C1 segment of cervical spinal cord (tissue), 14 donors: ENCODE measurements at regions not wholly inside any gene's neighbourhood (a gene's known extent, or its start where the extent isn't known, plus 50 kb on each side); places are given as distances from the start of the nearest gene placed in this dataset.
"Not testable (repeated sequence)": the region's sequence is repeated elsewhere in the genome, so short reads cannot be mapped to it uniquely, and the experiment has no call there.

Experiments used
- DNase-seq, 14 donors: peaks; one replicate each; lab custom pipeline; 2025; lab: John Stamatoyannopoulos, UW

DNA sequence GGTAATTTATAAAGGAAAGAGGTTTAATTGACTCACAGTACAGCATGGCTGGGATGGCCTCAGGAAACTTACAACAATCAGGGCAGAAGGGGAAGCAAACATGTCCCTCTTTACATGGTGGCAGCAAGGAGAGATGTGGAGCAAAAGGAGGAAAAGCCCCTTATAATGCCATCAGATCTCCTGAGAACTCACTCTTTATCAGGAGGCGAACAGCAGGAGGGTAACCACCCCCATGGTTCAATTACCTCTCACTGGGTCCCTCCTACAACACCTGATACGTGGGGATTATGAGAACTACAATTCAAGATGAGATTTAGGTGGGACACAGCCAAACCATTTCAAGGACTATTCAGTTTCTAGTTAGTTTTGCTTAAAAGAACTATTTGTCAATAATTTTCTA is 453.3 kb downstream of the C12orf50 start:
- DNase-seq = no peak

DNA sequence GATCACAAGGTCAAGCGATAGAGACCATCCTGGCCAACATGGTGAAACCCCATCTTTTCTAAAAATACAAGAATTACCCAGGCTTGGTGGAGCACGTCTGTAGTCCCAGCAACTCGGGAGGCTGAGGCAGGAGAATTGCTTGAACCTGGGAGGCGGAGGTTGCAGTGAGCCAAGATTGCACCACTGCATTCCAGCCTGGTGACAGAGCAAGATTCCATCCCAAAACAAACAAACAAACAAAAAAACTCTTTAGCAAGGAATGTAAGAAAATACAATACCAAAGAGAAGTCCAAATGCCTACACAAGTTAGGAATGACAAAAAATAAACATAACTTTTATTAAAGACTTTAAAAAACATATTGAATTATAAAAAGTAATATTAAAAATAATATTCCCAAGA is 462.3 kb downstream of the C12orf50 start:
- DNase-seq = not testable (repeated sequence)

DNA sequence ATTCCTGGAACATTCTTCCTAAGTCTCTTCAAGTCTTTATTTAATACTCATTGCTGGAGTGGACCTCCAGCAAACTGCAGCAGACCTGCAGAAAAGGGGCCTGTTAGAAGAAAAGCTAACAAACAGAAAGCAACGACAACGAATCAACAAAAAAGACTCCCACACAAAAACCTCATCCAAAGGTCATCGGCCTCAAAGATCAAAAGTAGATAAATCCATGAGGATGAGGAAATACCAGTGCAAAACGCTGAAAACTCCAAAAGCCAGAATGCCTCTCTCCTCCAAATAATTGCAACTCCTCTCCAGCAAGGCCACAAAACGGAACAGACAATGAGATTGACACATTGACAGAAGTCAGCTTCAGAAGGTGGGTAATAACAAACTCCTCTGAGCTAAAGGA is 472.2 kb downstream of the C12orf50 start:
- DNase-seq = no peak

DNA sequence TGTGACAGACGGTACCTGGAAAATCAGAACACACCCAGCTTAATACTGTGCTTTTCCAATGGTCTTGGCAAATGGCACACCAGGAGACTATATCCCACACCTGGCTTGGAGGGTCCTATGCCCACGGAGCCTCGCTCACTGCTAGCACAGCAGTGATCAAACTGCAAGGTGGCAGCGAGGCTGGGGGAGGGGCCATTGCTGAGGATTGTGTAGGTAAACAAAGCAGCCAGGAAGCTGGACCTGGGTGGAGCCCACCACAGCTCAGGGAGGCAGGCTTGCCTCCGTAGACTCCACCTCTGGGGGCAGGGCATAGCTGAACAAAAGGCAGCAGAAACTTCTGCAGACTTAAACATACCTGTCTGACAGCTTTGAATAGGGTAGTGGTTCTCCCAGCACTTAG is 498.0 kb downstream of the C12orf50 start:
- not testable (repeated sequence) for DNase-seq

DNA sequence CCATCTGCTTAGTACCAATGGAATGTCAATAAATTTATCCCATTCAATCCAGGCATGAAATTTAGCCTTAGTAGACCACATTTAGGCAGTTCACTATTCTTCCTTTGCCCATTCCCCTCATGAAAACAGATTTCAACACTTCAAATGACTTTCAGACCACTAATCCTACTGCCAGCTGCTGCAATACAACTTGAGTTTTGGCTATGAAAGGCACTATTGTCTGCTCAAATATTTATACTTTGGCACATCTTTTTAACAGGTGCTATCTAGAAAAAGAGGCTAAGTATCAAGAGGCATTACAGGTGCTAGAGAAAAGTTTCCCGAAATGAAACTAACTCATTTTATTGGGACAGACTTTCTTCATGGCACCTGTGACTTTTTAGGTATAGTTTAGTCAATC is 499.8 kb downstream of the C12orf50 start:
- DNase-seq = no peak

DNA sequence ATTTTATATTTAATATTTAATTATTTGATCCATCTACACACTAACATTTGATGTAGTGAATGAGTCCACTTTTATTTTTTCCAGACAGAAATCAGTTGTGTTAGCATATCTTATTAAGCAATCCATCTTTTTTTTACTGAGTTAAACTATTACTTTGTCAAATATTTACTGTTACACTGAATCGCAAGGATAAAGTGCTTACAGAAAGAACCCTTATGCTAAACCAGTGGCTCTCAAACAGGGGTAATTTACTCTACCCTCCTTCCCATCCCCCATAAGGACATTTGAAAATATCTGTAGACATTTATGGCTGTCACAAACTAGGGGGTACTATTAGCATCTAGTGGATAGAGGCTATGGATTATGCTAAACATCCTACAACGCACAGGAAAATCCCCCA is 508.2 kb downstream of the C12orf50 start:
- DNase-seq = no peak

DNA sequence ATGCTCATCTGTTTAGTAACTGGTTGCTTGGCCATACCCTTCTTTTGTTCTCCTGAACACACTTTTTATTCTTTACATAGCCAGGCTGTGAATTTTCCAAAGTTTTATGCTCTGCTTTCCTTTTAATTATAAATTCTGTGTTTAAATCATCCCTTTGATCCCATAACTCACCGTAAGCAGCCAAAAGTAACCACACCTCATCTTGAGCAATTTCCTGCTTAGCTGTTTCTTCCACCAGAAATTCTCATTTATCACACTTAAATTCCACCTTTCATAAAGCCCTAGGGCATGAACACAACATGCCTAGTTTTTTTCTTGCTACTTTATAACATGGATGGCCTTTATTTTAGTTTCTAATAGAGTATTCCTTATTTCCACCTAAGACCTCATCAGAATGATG is 510.7 kb downstream of the C12orf50 start:
- DNase-seq = no peak

DNA sequence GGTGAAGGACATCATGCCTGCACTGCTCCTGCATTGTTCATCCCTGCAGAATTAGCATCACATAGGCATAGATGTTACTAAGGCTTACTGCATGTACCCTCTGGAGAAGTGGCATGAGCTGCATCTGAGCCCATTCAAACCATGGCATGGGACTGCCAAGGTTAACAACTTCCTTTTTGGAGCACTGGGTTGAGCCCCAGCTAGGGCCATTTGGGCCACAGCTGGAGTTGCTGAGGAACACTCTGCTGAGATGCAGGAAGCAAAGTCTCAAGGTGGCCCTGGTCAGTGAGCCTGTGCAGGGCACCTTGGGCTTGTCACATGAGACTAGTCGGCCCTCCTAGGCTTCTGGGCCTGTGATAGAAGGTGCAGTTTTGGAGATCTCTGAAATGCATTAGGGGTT is 511.2 kb downstream of the C12orf50 start:
- no peak for DNase-seq

DNA sequence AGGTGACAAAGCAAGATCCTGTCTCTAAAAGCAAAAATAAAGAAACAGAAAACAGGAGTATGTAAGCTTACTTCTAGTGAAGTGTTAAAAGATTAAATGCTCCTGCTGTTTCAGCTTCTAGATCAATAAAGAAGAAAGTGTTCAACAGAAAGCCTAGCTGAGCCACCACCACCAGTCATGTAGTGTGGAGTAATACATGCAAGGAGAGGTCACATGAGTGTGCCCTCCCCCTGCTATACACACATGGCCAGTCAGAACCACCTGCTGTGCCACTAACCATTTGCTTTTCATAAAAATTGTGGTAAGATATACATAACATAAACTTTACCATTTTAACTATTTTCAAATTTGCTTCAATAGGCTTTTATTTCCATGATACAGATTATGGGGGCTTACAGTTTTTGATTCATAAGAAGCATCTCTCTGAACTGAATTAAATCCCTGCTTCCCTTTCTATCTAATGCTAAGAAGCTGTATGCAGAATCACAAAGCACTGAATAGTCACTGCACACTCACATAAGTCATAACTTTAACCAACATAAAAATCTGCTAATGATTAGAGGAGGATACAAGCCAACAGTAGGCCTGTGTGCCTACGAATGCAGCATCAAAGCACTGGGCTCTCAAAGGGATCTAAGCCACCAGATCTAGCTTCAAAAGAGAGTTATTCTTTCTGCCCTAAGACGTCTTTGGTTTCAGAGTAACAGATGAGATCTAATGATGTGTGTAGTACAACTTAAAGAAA is 515.5 kb downstream of the C12orf50 start:
- DNase-seq = no peak

DNA sequence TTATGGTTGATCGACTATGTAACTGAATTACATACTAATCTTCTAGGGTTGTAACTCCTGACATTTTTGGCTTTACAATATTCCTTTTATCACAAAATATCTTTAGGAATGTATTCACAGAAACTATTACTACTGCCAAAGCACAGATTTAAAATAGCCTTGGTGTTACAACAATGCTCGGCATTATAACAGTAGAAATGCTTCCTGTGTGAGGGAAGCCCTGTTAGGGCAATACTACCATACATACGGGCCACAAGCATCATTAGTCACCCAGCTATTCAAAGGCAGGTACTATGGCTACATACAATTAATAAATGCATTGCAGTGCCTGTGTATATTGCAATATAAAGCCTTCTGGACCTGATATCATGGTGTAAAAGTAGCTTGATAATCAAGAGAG is 517.8 kb downstream of the C12orf50 start:
- DNase-seq = no peak

DNA sequence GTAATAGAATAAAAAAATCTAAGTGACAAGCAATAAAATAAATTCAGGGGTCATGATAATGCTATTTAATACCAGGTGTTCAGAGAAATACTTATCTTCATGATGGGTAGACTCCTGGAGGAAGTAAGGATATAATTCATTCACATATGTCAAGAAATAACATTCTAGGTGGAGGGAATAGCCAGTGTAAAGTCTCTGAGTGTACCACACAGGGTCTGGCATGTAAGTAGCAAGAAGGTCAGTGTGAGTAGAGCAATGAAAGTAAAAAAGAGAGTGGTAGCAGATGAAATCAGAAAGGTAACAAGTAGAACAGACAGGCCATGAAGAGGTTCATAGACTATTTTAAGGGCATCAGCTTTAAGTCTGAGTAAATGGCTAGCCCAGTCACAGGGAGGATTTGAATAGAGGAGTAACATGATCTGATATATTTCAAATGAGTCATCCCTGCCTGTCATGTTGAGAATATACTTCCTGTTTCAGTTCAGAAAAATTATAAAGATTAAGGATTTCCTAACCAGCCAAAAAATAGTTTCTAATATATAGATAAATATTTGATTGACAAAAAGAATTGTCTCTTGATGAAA is 519.9 kb downstream of the C12orf50 start:
- no peak for DNase-seq

DNA sequence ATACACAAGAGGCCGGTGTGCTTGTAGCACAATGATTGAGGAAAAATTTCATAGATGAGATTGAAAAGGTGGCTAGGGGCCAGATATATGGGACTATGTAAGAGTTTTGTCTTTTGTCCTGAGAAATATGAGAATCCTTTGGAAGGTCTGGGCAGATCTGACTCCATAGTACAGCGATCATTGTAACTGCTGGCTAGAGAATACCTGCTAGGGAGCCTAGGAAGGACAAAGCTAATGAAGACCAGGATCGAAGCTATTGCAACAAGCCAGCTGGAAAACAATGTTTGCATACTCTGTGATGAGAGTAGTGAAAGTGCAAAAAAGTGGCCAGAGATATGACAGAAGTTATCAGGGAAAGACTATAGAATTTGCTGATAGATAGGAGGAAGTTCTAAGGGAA is 537.6 kb downstream of the C12orf50 start:
- no peak for DNase-seq

DNA sequence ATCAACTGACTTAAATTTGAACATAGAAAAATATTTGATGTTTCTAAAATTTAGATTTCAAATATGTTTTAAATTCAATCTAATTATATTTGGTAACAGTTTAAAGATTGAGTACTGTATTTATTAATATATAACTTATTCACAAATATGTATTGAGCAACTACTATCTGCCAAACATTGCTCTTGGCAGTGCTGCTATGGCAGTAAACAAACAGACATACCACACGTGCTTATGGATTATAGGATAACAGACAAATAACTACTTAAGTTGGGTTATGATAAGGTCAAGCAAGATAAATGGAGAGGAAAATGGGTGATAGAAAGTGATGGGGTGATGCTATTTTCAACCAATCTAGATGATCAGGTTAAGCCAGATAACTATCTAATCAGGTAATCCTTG is 538.1 kb downstream of the C12orf50 start:
- DNase-seq = no peak

DNA sequence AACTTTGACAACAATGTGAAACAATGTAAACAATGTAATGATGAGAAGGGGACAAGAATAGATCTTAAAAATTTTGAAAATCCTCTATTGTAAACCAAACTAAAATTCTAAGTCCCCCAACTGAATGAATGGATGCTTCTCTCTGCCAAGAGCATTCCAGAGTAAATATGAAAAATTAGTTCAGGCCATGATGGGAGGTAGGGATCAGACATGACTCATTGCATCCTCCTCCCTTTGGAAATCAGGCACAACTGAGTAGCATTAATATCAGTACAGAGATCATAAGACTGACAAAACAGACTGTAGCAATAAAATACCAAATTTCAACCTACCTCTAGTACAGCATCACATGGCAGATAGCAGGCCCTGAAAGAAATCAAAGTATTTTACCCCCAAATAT is 559.9 kb downstream of the C12orf50 start:
- no peak for DNase-seq

DNA sequence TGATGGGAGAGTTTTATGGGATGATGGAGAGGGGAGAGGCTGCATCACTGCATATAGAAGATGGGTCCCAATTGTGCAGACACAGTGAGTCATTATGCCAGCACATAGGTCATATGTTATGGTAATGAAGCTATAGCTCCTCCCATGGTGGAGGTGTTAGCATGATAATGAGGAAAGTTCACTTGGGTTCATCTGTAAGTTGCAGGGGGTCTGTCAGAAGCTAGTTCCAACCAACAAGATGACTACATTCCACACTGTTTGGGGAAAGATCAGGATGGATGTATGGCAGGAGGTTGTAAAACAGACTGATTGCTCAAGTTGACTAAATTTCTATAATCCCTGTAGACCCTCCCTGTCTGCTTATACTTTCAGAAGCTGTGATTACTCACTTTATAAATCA is 561.3 kb downstream of the C12orf50 start:
- no peak for DNase-seq

DNA sequence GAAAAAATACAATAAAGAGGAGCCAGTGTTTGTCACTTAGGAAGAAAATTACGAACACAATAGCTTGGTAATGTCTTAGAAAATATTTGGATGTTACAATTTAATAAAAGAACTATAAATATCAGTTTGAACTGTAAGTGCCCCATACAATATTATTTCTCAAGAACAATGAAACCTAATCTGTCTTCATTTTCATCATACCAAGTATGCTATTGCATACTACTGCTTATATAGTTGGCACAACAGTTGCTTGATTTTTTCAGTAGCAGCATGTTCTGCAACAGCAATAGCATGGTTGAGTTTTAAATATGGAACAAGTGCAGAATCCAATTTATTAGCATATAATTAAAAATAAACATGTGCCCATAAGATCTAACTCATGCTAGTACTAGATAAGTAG is 564.6 kb downstream of the C12orf50 start:
- no peak for DNase-seq

DNA sequence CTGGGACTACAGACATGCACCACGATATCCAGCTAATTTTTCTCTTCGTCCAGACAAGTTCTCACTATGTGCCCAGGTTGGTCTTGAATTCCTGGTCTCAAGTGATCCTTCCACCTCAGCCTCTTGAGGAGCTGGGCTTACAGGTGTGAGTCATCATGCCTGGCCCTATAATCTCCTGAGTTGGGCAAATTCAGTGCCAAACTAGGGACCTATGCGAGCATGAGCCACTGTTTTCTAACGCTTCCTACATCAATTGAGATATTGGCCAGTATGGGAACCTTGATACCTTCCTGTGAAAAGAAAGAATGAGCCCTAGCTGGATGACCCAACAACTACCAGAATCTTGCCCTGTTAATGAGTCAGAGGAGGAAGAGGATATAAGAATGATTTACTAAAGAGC is 585.2 kb downstream of the C12orf50 start:
- no peak for DNase-seq

DNA sequence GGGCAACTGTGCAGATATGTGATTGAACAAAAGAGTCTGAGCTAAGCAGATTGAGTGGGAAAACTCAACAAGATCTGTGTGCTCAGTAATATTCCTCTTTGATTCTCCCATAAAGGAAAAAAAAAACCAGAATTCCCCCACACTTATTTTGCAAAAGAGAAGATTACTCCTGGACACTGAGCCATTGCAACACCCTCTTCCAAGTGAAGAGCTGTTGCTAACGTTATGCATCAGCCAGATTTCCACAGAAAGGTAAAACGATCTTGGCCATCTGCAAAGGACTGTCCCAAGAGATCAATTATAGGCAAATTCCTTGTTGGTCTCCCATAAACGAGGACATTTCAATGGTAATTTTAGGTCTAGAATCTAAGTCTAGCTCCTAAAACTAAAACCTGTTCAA is 587.7 kb downstream of the C12orf50 start:
- DNase-seq = no peak

DNA sequence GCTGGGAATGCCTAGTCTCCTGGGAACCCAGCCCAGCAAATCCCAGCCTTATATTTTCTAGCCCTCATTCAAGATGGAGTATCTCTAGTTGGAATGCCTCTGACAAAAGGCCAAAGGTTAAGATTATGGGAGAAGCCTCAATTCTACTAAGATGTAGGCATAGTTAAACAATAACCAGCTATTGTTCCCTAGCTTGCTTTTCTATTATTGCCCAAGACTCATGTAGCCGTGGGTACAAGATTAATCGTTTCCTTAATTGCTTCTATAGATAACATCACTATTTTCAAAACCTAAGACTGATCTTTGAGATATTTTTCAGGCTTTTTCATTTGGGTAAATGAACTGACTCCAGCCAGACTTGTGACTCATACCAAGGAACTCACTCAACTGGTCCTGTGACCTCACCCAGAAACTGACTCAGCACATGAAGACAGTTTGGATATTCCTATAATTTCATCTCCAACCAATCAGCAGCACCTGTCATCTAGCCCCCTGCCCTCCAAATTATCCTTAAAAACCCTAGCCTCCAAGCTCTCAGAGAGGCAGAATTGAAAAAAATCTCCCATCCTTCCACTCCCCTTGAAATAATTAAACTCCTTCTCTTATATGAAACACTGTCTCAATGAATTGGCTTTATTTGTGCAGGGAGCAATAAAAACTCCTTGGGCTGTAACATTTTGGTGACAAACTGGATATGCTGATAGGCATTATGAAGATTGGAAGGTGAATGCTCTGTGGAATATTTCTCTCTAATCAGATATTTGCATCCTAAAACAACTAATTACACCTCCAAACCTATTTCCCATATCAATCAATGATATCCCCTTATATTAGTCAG is 589.0 kb downstream of the C12orf50 start:
- no peak for DNase-seq

DNA sequence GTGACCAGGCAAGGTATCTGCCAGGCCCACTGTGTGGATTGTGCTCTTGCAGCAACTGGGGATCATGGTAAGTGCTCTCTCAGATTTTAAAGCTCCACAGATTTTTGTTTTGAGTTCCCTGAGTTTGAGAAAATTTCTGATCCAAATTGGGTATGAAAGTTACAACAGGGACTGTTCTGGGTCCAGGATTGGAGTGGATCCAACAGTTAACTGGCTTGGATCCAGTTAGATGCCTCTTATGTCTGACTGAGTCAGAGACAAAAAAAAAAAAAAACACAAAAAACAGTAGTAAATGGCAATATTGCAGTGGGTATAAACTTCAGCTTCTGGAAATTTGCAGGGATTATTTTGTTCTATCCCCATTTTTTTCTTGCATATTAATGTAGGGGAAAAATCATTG is 598.8 kb downstream of the C12orf50 start:
- no peak for DNase-seq

DNA sequence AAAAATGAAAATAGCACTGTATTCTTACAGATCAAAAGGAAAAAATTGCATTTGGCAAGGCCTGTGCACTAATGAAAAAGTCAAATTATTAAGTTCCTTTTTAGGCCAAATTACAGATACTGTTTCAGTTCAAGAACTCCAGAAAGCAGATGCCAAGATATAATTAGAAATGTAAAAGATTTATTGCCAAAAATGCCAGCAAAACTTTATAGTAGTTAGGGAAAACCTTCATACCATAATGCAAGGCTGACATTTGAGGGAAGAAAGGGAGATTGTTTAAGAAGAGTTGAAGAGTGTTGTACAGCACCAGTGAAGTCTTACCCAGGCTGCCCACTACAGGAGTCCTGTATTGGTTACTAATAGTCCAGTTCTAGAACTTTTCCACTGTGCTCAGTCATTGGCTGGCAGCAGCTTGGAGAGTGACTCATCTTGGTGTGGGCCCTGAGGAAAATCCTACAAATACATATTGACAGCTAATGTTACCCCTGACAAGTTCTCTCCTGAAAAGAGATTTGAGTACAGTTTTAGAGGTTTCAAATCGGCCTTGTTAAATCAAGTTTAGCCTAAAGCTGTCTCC is 600.4 kb downstream of the C12orf50 start:
- DNase-seq = no peak

DNA sequence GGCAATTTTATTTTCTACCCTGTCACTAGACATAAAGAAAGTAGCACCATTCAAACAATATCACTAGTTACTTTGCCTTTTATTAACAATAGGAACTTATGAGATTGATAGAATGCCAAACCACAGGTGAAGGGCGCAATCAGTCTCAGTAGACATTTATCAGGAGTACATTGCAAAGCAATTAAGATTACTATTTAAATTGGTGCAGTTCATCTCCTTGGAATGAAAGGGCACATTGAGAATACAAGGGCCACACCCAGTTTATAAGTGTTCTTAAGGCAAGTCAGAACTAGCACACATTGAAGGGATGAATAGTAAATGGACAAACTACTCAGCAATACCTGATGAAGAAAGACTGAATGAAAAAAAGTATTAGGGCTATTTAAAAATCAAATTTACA is 601.4 kb downstream of the C12orf50 start:
- no peak for DNase-seq
